Heart right ventricle (tissue), 16 donors: ENCODE measurements at regions not wholly inside any gene's neighbourhood (a gene's known extent, or its start where the extent isn't known, plus 50 kb on each side); places are given as distances from the start of the nearest gene placed in this dataset.
A peak's percentile ranks its signal among the peaks of the same experiment; 100 is the strongest.

Experiments used
- ATAC-seq, 8 donors: fragments of 200-7000 bp; cut with Tn5 transposase; one replicate each; pipeline ENCODE4 v1.9.1; 2020; ENCODE audit warnings: mild to moderate bottlenecking in 8 of 8, moderate library complexity in 8 of 8, moderate number of reproducible peaks in 1 of 8
- DNase-seq, 2 donors: peaks; one replicate each; pipeline ENCODE4 v3.0.0-alpha.2; 2020
- H3K27ac ChIP-seq, 10 donors: fragments of 200-600 bp; sonication (generic) in 2 of 10; one replicate each; pipeline versions ENCODE4 v1.5.0 to v1.8.0; 2020 to 2022; ENCODE audit warnings: mild to moderate bottlenecking in 3 of 10
- H3K27me3 ChIP-seq, 7 donors: fragments of 200-600 bp; one replicate each; pipeline ENCODE4 v1.8.0; 2021 to 2022; ENCODE audit warnings: mild to moderate bottlenecking in 2 of 7
- H3K36me3 ChIP-seq, 9 donors: fragments of 200-600 bp; sonication (generic) in 1 of 9; one replicate each; pipeline versions ENCODE4 v1.5.0 to v1.8.0; 2020 to 2022; ENCODE audit warnings: mild to moderate bottlenecking in 2 of 9
- H3K4me1 ChIP-seq, 9 donors: fragments of 200-600 bp; sonication (generic) in 1 of 9; one replicate each; pipeline versions ENCODE4 v1.5.0 to v1.8.0; 2020 to 2022; ENCODE audit warnings: mild to moderate bottlenecking in 4 of 9
- H3K4me3 ChIP-seq, 10 donors: fragments of 200-600 bp; sonication (generic) in 2 of 10; one replicate each; pipeline versions ENCODE4 v1.5.0 to v1.8.0; 2020 to 2022; ENCODE audit warnings: mild to moderate bottlenecking in 7 of 10, moderate library complexity in 2 of 10
- H3K9me3 ChIP-seq, 11 donors: fragments of 200-600 bp in 10 of 11; sonication (generic) in 2 of 11; one replicate each; pipeline versions ENCODE4 v1.5.0 to v1.8.0; 2013 to 2022; ENCODE audit warnings: mild to moderate bottlenecking in 2 of 11, control low read depth in 1 of 11, moderate library complexity in 1 of 11
- WGBS, 2 donors: extraction: QIAGEN DNeasy Blood & Tissue Kit; methylation state at CpG; one replicate each; pipeline ENCODE4 v1.1.7; 2013; ENCODE audit warnings: inconsistent platforms in 1 of 2; 5-methylcytosine and 5-hydroxymethylcytosine counted together
- intact Hi-C, 10 donors: fragments of 100-400 bp; cut with DNase I; formaldehyde crosslinking; loops; one replicate each; pipeline versions ENCODE4 v1.11.1 to v1.14.2; 2022
- TF ChIP-seq, protein P1 (sequence below), 9 donors: fragments of 200-600 bp; sonication (generic) in 2 of 9; IDR thresholded peaks; one replicate each; pipeline versions ENCODE4 v1.5.0 to v1.8.0; 2021 to 2022; ENCODE audit warnings: antibody characterized with exemption in 9 of 9, mild to moderate bottlenecking in 5 of 9, moderate library complexity in 1 of 9
- donor health status: Arrhythmogenic right ventricular cardiomyopathy.
- donor health status: ischemic (EF 13 %, LVEDD 7.1; RV severe dilation, severe dysfunction).
- donor health status: healthy with polysubstance abuse.
- donor health status: DM: no; HTN: yes; CAD: no.
- donor health status: DM: no; HTN: no; CAD: no.
- donor health status: ischemic (EF 25% LVEDD 6.9; RV normal size, moderate dysfunction).
- donor health status: ischemic (EF 25% LVEDD 5.7; RV mildly dilated, moderate dysfunction).
- donor health status: healthy.
- donor health status: DM: yes; HTN: yes; CAD: no.
- donor health status: Ischemic cardiomyopathy.
- donor health status: ischemic (EF 35%, LVEDD 5.7; RV mildly dilated, moderate dysfunction).
- donor health status: nonischemic (EF 11% LVEDD 7.7; RV severe dilation, severe dysfunction).
- donor health status: DM: yes; HTN: yes; CAD: no.
- donor health status: PGD.
- donor health status: ischemic (EF 29% LVEDD 5.4; RV normal size, mild dysfunction).
- donor health status: nonischemic (EF 23%, LVEDD 6.1; RV moderate dilation, normal function).

DNA sequence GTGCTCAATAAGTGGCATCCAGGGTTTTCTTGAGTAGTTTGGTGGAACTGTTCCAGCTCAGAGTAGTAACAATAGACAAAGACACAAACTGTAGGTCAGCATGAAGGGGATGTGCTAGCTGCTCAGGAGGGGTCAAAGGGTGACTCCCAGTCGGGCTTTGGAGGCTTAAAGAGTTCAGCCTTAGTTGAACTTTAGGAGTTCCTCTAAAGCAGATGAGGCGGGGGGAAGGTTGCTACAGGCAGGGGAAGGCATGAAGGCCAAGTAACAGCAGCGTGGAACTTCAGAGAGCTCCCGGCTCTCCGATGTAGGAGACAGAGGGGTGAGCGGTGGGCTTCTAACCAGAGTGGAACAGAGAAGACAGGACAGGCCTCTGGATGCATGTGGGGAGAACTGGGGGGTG, 115.5 kb upstream of the CD93 start:
- 89 to 91% methylated on average over 6 of the region's 6 CpGs for WGBS, 2 donors
- peaks cover 16 to 62% (median 51%) of the 10 kb centered on the region in 9 donors for H3K4me1 ChIP-seq
- H3K36me3 ChIP-seq: no peaks in the 10 kb centered on the region
- no peak overlapping the region for H3K4me3 ChIP-seq
- no peak for DNase-seq
- intact Hi-C loops: loop anchor here in 3 of 10 donors (5.0 to 10.0 kb wide), 4 partner anchors 59 to 277 kb away; no protein-coding TSS in a partner anchor
- ATAC-seq: no peak
- no peaks in the 10 kb centered on the region for H3K9me3 ChIP-seq
- no peaks in the 10 kb centered on the region for H3K27me3 ChIP-seq
- H3K27ac ChIP-seq: no peak overlapping the region
- TF ChIP-seq, protein P1, sequence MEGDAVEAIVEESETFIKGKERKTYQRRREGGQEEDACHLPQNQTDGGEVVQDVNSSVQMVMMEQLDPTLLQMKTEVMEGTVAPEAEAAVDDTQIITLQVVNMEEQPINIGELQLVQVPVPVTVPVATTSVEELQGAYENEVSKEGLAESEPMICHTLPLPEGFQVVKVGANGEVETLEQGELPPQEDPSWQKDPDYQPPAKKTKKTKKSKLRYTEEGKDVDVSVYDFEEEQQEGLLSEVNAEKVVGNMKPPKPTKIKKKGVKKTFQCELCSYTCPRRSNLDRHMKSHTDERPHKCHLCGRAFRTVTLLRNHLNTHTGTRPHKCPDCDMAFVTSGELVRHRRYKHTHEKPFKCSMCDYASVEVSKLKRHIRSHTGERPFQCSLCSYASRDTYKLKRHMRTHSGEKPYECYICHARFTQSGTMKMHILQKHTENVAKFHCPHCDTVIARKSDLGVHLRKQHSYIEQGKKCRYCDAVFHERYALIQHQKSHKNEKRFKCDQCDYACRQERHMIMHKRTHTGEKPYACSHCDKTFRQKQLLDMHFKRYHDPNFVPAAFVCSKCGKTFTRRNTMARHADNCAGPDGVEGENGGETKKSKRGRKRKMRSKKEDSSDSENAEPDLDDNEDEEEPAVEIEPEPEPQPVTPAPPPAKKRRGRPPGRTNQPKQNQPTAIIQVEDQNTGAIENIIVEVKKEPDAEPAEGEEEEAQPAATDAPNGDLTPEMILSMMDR (IDR thresholded peaks at IDR 0.05): no peak

DNA sequence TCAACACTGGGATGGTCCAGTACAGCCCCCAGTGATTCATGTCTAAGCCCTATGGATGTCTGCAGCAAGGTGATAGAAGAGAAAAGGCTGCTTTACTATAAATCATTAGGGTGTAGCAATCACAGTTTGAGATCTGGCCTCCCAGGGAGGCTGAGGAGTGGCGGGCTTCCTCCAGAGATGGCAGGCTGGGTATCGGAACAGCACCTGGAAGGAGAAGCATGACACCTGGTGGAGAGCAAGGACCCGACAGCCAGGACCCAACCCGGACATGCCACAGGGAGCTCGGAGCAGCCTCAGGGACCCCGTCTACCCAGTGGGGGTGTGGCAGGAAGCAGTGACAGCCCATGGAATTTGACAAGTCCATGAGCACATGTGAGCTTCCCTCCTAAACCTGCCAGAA, 114.8 kb upstream of the CD93 start:
- 48 to 53% methylated on average over 6 of the region's 6 CpGs for WGBS, 2 donors
- intact Hi-C loops: loop anchor here in 3 of 10 donors (5.0 to 10.0 kb wide), 4 partner anchors 59 to 276 kb away; no protein-coding TSS in a partner anchor
- no peak overlapping the region for H3K27ac ChIP-seq
- no peaks in the 10 kb centered on the region for H3K36me3 ChIP-seq
- DNase-seq (peak; percentile 33 to 48), ATAC-seq (peak in 7 of 8 donors; percentile 33 to 58 (median 38))
- H3K9me3 ChIP-seq: no peaks in the 10 kb centered on the region
- peaks cover 12 to 54% (median 44%) of the 10 kb centered on the region in 9 donors for H3K4me1 ChIP-seq
- H3K4me3 ChIP-seq: no peak overlapping the region
- TF ChIP-seq, protein P1 (IDR thresholded peaks at IDR 0.05): peak; percentile 16 to 59 (median 48)
- H3K27me3 ChIP-seq: no peaks in the 10 kb centered on the region

DNA sequence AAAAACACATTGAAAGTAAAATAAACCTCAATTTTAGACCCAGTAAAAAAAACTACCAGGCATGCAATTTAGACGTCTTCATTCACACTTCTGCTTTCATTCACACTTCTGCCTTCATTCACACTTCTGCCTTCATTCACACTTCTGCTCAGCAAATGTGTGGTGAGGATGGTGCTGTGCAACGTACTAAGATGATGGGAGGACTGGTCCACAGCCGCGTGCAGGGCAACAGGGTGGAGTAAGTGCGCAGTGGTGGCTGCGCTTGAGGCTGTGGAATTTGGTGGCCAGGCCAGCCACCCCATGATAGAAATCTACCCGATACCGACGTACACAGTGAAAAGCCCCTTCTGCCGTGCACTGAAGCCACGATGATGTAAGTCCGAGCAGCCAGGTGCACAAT, 114.3 kb upstream of the CD93 start:
- Histone ChIP-seq H3K4me3 (no peak overlapping the region), H3K27ac (no peak overlapping the region), H3K4me1 (peaks cover 8 to 49% (median 39%) of the 10 kb centered on the region in 9 donors), H3K27me3 (no peaks in the 10 kb centered on the region), H3K36me3 (no peaks in the 10 kb centered on the region), H3K9me3 (no peaks in the 10 kb centered on the region)
- TF ChIP-seq, protein P1 (IDR thresholded peaks at IDR 0.05): no peak
- DNase-seq (no peak), ATAC-seq (no peak)
- WGBS, 2 donors: 88% methylated on average over 12 of the region's 12 CpGs
- intact Hi-C loops: loop anchor here in 3 of 10 donors (5.0 to 10.0 kb wide), 4 partner anchors 58 to 276 kb away; no protein-coding TSS in a partner anchor

DNA sequence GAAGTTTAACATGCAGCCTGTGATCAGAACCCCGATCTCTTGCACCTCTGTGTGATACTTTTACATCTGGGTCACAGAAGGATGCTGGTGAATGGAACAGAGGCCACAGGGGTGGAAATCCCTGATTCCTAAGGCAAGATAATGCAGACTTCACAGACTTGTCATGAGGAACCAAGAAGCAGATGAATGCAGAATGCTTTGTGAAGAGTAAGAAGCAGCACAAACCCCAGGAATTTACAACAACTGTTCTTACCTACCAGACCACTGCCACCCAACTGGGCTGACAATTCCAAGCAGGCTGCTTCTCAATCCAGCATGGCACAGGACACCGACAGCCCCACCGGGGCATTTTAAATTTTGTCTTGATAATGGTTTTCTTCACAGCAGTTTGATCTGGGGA, 113.2 kb upstream of the CD93 start:
- Histone ChIP-seq H3K9me3 (no peaks in the 10 kb centered on the region), H3K36me3 (no peaks in the 10 kb centered on the region), H3K4me3 (no peak overlapping the region), H3K27ac (no peak overlapping the region), H3K27me3 (no peaks in the 10 kb centered on the region), H3K4me1 (peaks cover 3 to 39% (median 29%) of the 10 kb centered on the region in 9 donors)
- intact Hi-C loops: loop anchor here in 1 of 10 donors (10.0 kb wide), 1 partner anchor 55 kb away; no protein-coding TSS in a partner anchor
- TF ChIP-seq, protein P1 (IDR thresholded peaks at IDR 0.05): no peak
- ATAC-seq: no peak
- WGBS, 2 donors: 94% methylated on average over 3 of the region's 3 CpGs
- DNase-seq: no peak
